ENCODE measurements at regions not wholly inside any gene's neighbourhood (a gene's known extent, or its start where the extent isn't known, plus 50 kb on each side); places are given as distances from the start of the nearest gene placed in this dataset.

DNA sequence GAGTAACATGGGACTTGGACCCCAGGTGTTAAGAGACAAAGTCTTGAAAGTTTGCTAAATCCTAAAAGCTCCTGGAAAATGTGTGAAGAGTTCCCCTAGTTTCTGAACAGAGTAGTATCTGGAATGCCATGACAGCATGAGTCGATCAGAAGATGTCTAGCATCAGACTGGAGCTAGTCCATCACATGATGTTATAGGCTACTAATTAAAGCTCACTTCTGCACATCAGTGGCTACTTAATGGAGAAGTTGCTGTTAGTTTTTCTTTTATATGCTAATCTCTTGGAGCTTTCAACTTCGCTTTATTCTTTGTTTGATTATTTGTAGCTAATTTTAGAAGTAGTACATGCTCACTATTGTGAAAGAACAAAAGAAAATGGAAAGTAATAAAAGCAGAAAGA is 471.3 kb upstream of the KLF4 start:
- no peaks in the 10 kb centered on the region for H3K9me3 ChIP-seq (replicated peaks; ENCODE audit: low read length)
- H3K27me3 ChIP-seq (ENCODE audit: control insufficient read depth, insufficient read depth, low read length) = no peaks in the 10 kb centered on the region
- no peaks in the 10 kb centered on the region for H3K36me3 ChIP-seq (ENCODE audit: insufficient read depth, low read length)
- H3K4me2 ChIP-seq (ENCODE audit: low read length) = no peak overlapping the region
- no peak overlapping the region for H3K9ac ChIP-seq (ENCODE audit: low read depth, low read length)
- H3K4me1 ChIP-seq (ENCODE audit: control insufficient read depth, insufficient read depth, low read length) = no peaks in the 10 kb centered on the region
- no peak overlapping the region for H3K4me3 ChIP-seq (ENCODE audit: low read length)

DNA sequence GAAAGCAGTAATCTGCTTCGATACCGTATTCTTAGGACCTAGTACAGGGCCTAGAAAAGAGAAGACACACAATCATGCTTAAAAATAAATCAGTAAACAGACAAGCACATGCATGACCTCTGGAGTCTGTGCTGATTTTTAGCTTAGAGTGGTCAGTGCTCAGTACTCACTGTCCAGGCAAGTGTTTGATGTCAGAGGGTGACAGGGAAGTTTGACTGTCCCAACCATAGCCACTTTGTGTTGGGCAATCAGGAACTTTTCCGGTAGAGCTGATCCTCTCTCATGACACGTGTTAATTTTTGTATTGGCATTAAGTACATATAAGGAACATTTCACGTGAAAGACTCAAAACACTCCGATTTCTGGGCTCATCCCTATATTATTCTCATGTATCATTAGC is 464.7 kb upstream of the KLF4 start:
- H3K9me3 ChIP-seq (replicated peaks; ENCODE audit: low read length) = no peaks in the 10 kb centered on the region
- H3K4me1 ChIP-seq (ENCODE audit: control insufficient read depth, insufficient read depth, low read length) = no peaks in the 10 kb centered on the region
- H3K4me3 ChIP-seq (ENCODE audit: low read length) = no peak overlapping the region
- H3K4me2 ChIP-seq (ENCODE audit: low read length) = no peak overlapping the region
- no peaks in the 10 kb centered on the region for H3K36me3 ChIP-seq (ENCODE audit: insufficient read depth, low read length)
- no peaks in the 10 kb centered on the region for H3K27me3 ChIP-seq (ENCODE audit: control insufficient read depth, insufficient read depth, low read length)
- H3K9ac ChIP-seq (ENCODE audit: low read depth, low read length) = no peak overlapping the region

- H3K4me2 ChIP-seq (ENCODE audit: low read length) = no peak overlapping the region
- no peak overlapping the region for H3K4me3 ChIP-seq (ENCODE audit: low read length)
- no peaks in the 10 kb centered on the region for H3K9me3 ChIP-seq (replicated peaks; ENCODE audit: low read length)
- H3K4me1 ChIP-seq (ENCODE audit: control insufficient read depth, insufficient read depth, low read length) = no peaks in the 10 kb centered on the region
- H3K27me3 ChIP-seq (ENCODE audit: control insufficient read depth, insufficient read depth, low read length) = no peaks in the 10 kb centered on the region
- no peak overlapping the region for H3K9ac ChIP-seq (ENCODE audit: low read depth, low read length)
- no peaks in the 10 kb centered on the region for H3K36me3 ChIP-seq (ENCODE audit: insufficient read depth, low read length)
Measured at GRCh38 chr9:107953556-107954125, 464.1 kb upstream of the KLF4 start.

- no peaks in the 10 kb centered on the region for H3K36me3 ChIP-seq (ENCODE audit: insufficient read depth, low read length)
- H3K9ac ChIP-seq (ENCODE audit: low read depth, low read length) = no peak overlapping the region
- peaks cover 7% of the 10 kb centered on the region for H3K4me1 ChIP-seq (ENCODE audit: control insufficient read depth, insufficient read depth, low read length)
- no peaks in the 10 kb centered on the region for H3K27me3 ChIP-seq (ENCODE audit: control insufficient read depth, insufficient read depth, low read length)
- H3K9me3 ChIP-seq (replicated peaks; ENCODE audit: low read length) = no peaks in the 10 kb centered on the region
- no peak overlapping the region for H3K4me2 ChIP-seq (ENCODE audit: low read length)
- no peak overlapping the region for H3K4me3 ChIP-seq (ENCODE audit: low read length)
Measured at GRCh38 chr9:107952773-107953172, 463.2 kb upstream of the KLF4 start.

DNA sequence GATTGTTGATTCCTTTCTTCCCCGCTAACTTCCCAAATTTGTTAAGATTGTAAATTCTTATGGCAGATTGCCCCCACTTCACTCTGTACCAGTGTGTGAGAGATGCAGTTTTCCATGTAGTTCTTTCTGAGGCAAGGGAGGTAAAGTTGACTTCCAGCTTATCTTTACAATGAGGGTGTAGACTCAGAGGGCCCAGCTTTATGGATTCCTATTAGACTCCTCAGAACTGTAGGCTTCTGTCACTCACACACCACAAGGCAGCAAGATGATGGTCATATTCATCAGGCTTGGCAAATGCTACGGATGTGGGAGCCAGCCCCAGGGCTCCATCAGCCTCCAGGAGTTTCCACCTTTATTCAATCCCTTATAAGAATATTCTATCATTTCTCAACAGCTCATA is 461.9 kb upstream of the KLF4 start:
- no peaks in the 10 kb centered on the region for H3K36me3 ChIP-seq (ENCODE audit: insufficient read depth, low read length)
- H3K9ac ChIP-seq (ENCODE audit: low read depth, low read length) = no peak overlapping the region
- H3K4me3 ChIP-seq (ENCODE audit: low read length) = no peak overlapping the region
- H3K27me3 ChIP-seq (ENCODE audit: control insufficient read depth, insufficient read depth, low read length) = no peaks in the 10 kb centered on the region
- no peaks in the 10 kb centered on the region for H3K9me3 ChIP-seq (replicated peaks; ENCODE audit: low read length)
- H3K4me1 ChIP-seq (ENCODE audit: control insufficient read depth, insufficient read depth, low read length) = peaks cover 7% of the 10 kb centered on the region
- H3K4me2 ChIP-seq (ENCODE audit: low read length) = no peak overlapping the region

DNA sequence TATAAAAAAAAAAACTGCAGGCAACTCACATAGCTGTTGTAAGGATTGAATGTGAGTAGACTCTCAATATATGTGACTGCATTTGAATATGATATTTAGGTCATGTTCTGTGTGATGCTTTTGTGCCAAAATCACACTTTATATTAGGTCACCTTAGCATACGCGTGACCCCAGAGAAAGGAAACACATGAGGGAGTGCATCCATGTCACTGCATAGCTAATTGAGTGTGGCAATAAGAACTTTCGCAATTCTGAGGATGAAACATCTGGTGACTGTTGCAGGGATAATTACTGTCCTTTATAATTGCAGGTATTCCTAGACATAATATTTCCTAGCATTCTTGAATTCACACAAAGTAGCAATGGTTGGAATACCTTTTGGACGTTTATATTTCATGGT is 459.5 kb upstream of the KLF4 start:
- Histone ChIP-seq H3K4me2 (ENCODE audit: low read length) (no peak overlapping the region), H3K4me3 (ENCODE audit: low read length) (no peak overlapping the region), H3K27me3 (ENCODE audit: control insufficient read depth, insufficient read depth, low read length) (no peaks in the 10 kb centered on the region), H3K9ac (ENCODE audit: low read depth, low read length) (no peak overlapping the region), H3K4me1 (ENCODE audit: control insufficient read depth, insufficient read depth, low read length) (peaks cover 7% of the 10 kb centered on the region), H3K36me3 (ENCODE audit: insufficient read depth, low read length) (no peaks in the 10 kb centered on the region), H3K9me3 (replicated peaks; ENCODE audit: low read length) (no peaks in the 10 kb centered on the region)

DNA sequence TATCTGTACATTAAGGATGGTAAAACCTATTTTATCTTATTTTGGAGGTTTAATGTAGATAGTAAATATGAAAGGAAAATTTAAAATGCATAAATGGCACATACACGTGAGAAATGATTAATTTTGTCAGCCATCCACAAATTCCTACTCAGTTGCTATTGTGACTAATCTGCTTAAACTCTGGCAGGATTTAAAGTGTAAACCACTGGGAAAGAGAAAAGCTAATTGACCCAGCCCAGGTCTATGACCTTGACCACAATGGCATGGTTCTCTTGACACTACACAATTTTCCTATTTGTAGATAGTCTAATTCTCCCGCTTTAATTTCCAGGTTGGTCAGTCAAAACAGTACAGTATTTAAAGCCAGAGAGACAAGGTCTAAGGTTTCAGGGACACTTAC is 459.0 kb upstream of the KLF4 start:
- Histone ChIP-seq H3K36me3 (ENCODE audit: insufficient read depth, low read length) (no peaks in the 10 kb centered on the region), H3K4me1 (ENCODE audit: control insufficient read depth, insufficient read depth, low read length) (peaks cover 7% of the 10 kb centered on the region), H3K4me2 (ENCODE audit: low read length) (peak overlapping the region; percentile 2), H3K9ac (ENCODE audit: low read depth, low read length) (no peak overlapping the region), H3K27me3 (ENCODE audit: control insufficient read depth, insufficient read depth, low read length) (no peaks in the 10 kb centered on the region), H3K9me3 (replicated peaks; ENCODE audit: low read length) (no peaks in the 10 kb centered on the region), H3K4me3 (ENCODE audit: low read length) (no peak overlapping the region)

GRCh38 chr9:107948086-107948485 is 458.5 kb upstream of the KLF4 start:
- Histone ChIP-seq H3K9me3 (replicated peaks; ENCODE audit: low read length) (no peaks in the 10 kb centered on the region), H3K9ac (ENCODE audit: low read depth, low read length) (no peak overlapping the region), H3K4me3 (ENCODE audit: low read length) (no peak overlapping the region), H3K4me2 (ENCODE audit: low read length) (peak overlapping the region; percentile 2), H3K4me1 (ENCODE audit: control insufficient read depth, insufficient read depth, low read length) (peaks cover 7% of the 10 kb centered on the region), H3K36me3 (ENCODE audit: insufficient read depth, low read length) (no peaks in the 10 kb centered on the region), H3K27me3 (ENCODE audit: control insufficient read depth, insufficient read depth, low read length) (no peaks in the 10 kb centered on the region)

- no peaks in the 10 kb centered on the region for H3K27me3 ChIP-seq (ENCODE audit: control insufficient read depth, insufficient read depth, low read length)
- no peak overlapping the region for H3K9ac ChIP-seq (ENCODE audit: low read depth, low read length)
- no peaks in the 10 kb centered on the region for H3K36me3 ChIP-seq (ENCODE audit: insufficient read depth, low read length)
- no peak overlapping the region for H3K4me3 ChIP-seq (ENCODE audit: low read length)
- no peaks in the 10 kb centered on the region for H3K9me3 ChIP-seq (replicated peaks; ENCODE audit: low read length)
- peaks cover 7% of the 10 kb centered on the region for H3K4me1 ChIP-seq (ENCODE audit: control insufficient read depth, insufficient read depth, low read length)
- no peak overlapping the region for H3K4me2 ChIP-seq (ENCODE audit: low read length)
Measured at GRCh38 chr9:107946364-107947141, 457.0 kb upstream of the KLF4 start.

GRCh38 chr9:107945961-107946360 is 456.4 kb upstream of the KLF4 start:
- H3K4me3 ChIP-seq (ENCODE audit: low read length) = no peak overlapping the region
- H3K9me3 ChIP-seq (replicated peaks; ENCODE audit: low read length) = no peaks in the 10 kb centered on the region
- H3K9ac ChIP-seq (ENCODE audit: low read depth, low read length) = no peak overlapping the region
- H3K4me2 ChIP-seq (ENCODE audit: low read length) = no peak overlapping the region
- H3K4me1 ChIP-seq (ENCODE audit: control insufficient read depth, insufficient read depth, low read length) = peaks cover 7% of the 10 kb centered on the region
- no peaks in the 10 kb centered on the region for H3K27me3 ChIP-seq (ENCODE audit: control insufficient read depth, insufficient read depth, low read length)
- H3K36me3 ChIP-seq (ENCODE audit: insufficient read depth, low read length) = no peaks in the 10 kb centered on the region

GRCh38 chr9:107945493-107945892 is 455.9 kb upstream of the KLF4 start:
- H3K36me3 ChIP-seq (ENCODE audit: insufficient read depth, low read length) = no peaks in the 10 kb centered on the region
- no peaks in the 10 kb centered on the region for H3K9me3 ChIP-seq (replicated peaks; ENCODE audit: low read length)
- H3K4me2 ChIP-seq (ENCODE audit: low read length) = no peak overlapping the region
- H3K27me3 ChIP-seq (ENCODE audit: control insufficient read depth, insufficient read depth, low read length) = no peaks in the 10 kb centered on the region
- no peak overlapping the region for H3K4me3 ChIP-seq (ENCODE audit: low read length)
- peaks cover 7% of the 10 kb centered on the region for H3K4me1 ChIP-seq (ENCODE audit: control insufficient read depth, insufficient read depth, low read length)
- H3K9ac ChIP-seq (ENCODE audit: low read depth, low read length) = no peak overlapping the region

DNA sequence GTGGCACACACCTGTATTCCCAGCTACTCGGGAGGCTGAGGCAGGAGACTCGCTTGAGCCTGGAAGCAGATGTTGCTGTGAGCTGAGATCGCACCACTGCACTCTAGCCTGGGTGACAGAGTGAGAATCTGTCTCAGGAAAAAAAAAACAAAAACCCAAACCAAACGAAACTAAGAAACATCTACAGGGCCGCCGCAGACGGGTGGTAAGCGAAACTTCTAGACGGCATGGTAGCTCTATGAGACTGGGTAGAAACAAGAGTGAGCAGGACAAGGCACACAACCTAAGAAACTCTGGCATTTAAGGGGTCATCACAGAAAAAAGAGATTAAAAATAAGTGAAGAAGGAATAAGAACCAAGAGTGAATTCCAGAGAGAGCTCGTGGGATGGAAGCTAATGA is 454.8 kb upstream of the KLF4 start:
- no peak overlapping the region for H3K4me3 ChIP-seq (ENCODE audit: low read length)
- peaks cover 7% of the 10 kb centered on the region for H3K4me1 ChIP-seq (ENCODE audit: control insufficient read depth, insufficient read depth, low read length)
- no peaks in the 10 kb centered on the region for H3K9me3 ChIP-seq (replicated peaks; ENCODE audit: low read length)
- H3K9ac ChIP-seq (ENCODE audit: low read depth, low read length) = no peak overlapping the region
- H3K27me3 ChIP-seq (ENCODE audit: control insufficient read depth, insufficient read depth, low read length) = no peaks in the 10 kb centered on the region
- H3K36me3 ChIP-seq (ENCODE audit: insufficient read depth, low read length) = no peaks in the 10 kb centered on the region
- no peak overlapping the region for H3K4me2 ChIP-seq (ENCODE audit: low read length)
